SK-N-SH treated with all-trans-retinoic acid at 6 μM for 48 hours (cell line): ENCODE measurements at regions not wholly inside any gene's neighbourhood (a gene's known extent, or its start where the extent isn't known, plus 50 kb on each side); places are given as distances from the start of the nearest gene placed in this dataset.

ENCODE experiments used
- ATAC-seq: fragments of 200-7000 bp; cut with Tn5 transposase; 3 replicates; pipeline ENCODE4 v1.9.1; 2020; ENCODE audit warnings: mild to moderate bottlenecking, moderate library complexity
- BACH2 ChIP-seq: fragments of 250-450 bp; sonication (Bioruptor Pico); IDR thresholded peaks from 2 replicates; pipeline ENCODE4 v1.9.0; 2021; ENCODE audit warnings: mild to moderate bottlenecking, borderline replicate concordance
- CREB5 ChIP-seq: fragments of 250-450 bp; sonication (Bioruptor Pico); IDR thresholded peaks from 2 replicates; pipeline ENCODE4 v1.5.1; 2020; ENCODE audit warnings: low read depth, mild to moderate bottlenecking, moderate library complexity
- CSDC2 ChIP-seq: fragments of 250-450 bp; sonication (Bioruptor Pico); IDR thresholded peaks from 2 replicates; pipeline ENCODE4 v1.5.0; 2020; ENCODE audit warnings: mild to moderate bottlenecking, moderate library complexity
- ESRRG ChIP-seq: fragments of 250-450 bp; sonication (Bioruptor Pico); IDR thresholded peaks from 2 replicates; pipeline ENCODE4 v1.6.1; 2021; ENCODE audit warnings: mild to moderate bottlenecking
- GLIS3 ChIP-seq: fragments of 250-450 bp; sonication (Bioruptor Pico); IDR thresholded peaks from 2 replicates; pipeline ENCODE4 v1.5.0; 2020; ENCODE audit warnings: mild to moderate bottlenecking, moderate library complexity
- ISL1 ChIP-seq: fragments of 250-450 bp; sonication (Bioruptor Pico); IDR thresholded peaks from 2 replicates; pipeline ENCODE4 v2.1.2; 2022; ENCODE audit warnings: mild to moderate bottlenecking, moderate library complexity
- OSR1 ChIP-seq: fragments of 250-450 bp; sonication (Bioruptor Pico); IDR thresholded peaks from 2 replicates; pipeline ENCODE4 v1.8.0; 2022; ENCODE audit warnings: moderate library complexity, mild to moderate bottlenecking, inconsistent platforms
- PATZ1 ChIP-seq: fragments of 250-450 bp; sonication (Bioruptor Pico); IDR thresholded peaks from 2 replicates; pipeline ENCODE4 v1.8.0; 2020; ENCODE audit warnings: mild to moderate bottlenecking, moderate library complexity, borderline replicate concordance
- PPARA ChIP-seq: fragments of 250-450 bp; sonication (Bioruptor Pico); IDR thresholded peaks from 2 replicates; pipeline ENCODE4 v1.5.0; 2020; ENCODE audit warnings: mild to moderate bottlenecking, borderline replicate concordance
- RARB ChIP-seq: fragments of 250-450 bp; sonication (Bioruptor Pico); IDR thresholded peaks from 2 replicates; pipeline ENCODE4 v1.8.0; 2021; ENCODE audit warnings: mild to moderate bottlenecking, moderate library complexity
- SNAI2 ChIP-seq: fragments of 250-450 bp; sonication (Bioruptor Pico); IDR thresholded peaks from 2 replicates; pipeline ENCODE4 v1.5.0; 2020; ENCODE audit warnings: mild to moderate bottlenecking, moderate library complexity
- TCF4 ChIP-seq: fragments of 250-450 bp; sonication (Bioruptor Pico); IDR thresholded peaks from 2 replicates; pipeline ENCODE4 v1.8.0; 2021; ENCODE audit warnings: mild to moderate bottlenecking, moderate library complexity, borderline replicate concordance
- TOX ChIP-seq: fragments of 250-450 bp; sonication (Bioruptor Pico); IDR thresholded peaks from 2 replicates; pipeline ENCODE4 v1.8.0; 2021; ENCODE audit warnings: mild to moderate bottlenecking, moderate library complexity, borderline replicate concordance
- TSHZ2 ChIP-seq: fragments of 250-450 bp; sonication (Bioruptor Pico); IDR thresholded peaks from 2 replicates; pipeline ENCODE4 v1.5.0; 2020; ENCODE audit warnings: mild to moderate bottlenecking, moderate library complexity
- ZFP3 ChIP-seq: fragments of 250-450 bp; sonication (Bioruptor Pico); IDR thresholded peaks from 2 replicates; pipeline ENCODE4 v1.5.0; 2020; ENCODE audit warnings: mild to moderate bottlenecking, moderate library complexity
- ZFP30 ChIP-seq: fragments of 450-650 bp; formaldehyde crosslinking; IDR thresholded peaks from 2 replicates; pipeline ENCODE4 v1.5.0; 2022; ENCODE audit warnings: mild to moderate bottlenecking, moderate library complexity
- ZNF565 ChIP-seq: fragments of 450-650 bp; formaldehyde crosslinking; conservative IDR thresholded peaks from 2 replicates; pipeline ENCODE4 v1.5.0; 2020; ENCODE audit warnings: low read depth, mild to moderate bottlenecking, moderate library complexity
- ZNF70 ChIP-seq: fragments of 450-650 bp; formaldehyde crosslinking; IDR thresholded peaks from 2 replicates; pipeline ENCODE4 v1.5.0; 2020; ENCODE audit warnings: mild to moderate bottlenecking, moderate library complexity
- ZNF8 ChIP-seq: fragments of 450-650 bp; formaldehyde crosslinking; IDR thresholded peaks from 2 replicates; pipeline ENCODE4 v1.5.0; 2020; ENCODE audit warnings: mild to moderate bottlenecking, moderate library complexity

- no peak for TF ChIP-seq TSHZ2 (CRISPR knock-in tag)
- no peak for TF ChIP-seq ESRRG
- no peak for TF ChIP-seq BACH2
- no peak for TF ChIP-seq TCF4 (CRISPR knock-in tag)
These were observed 288.1 kb upstream of the CELF4 start (continued) for GRCh38 chr18:37853706-37854105.

GRCh38 chr18:37852464-37852863 lies 286.9 kb upstream of the CELF4 start:
- TF ChIP-seq PPARA (CRISPR knock-in tag) (no peak), TCF4 (CRISPR knock-in tag) (no peak), BACH2 (no peak), PATZ1 (no peak), ZNF565 (CRISPR knock-in tag) (no peak), GLIS3 (CRISPR knock-in tag) (no peak)
- ATAC-seq: no peak

GRCh38 chr18:37847544-37847943 lies 281.9 kb upstream of the CELF4 start:
- ATAC-seq: no peak
- TF ChIP-seq CREB5 (CRISPR knock-in tag) (no peak), ZNF8 (CRISPR knock-in tag) (no peak), OSR1 (CRISPR knock-in tag) (no peak), CSDC2 (CRISPR knock-in tag) (no peak), TOX (CRISPR knock-in tag) (no peak), ZFP3 (CRISPR knock-in tag) (no peak), TSHZ2 (CRISPR knock-in tag) (no peak), ZNF565 (CRISPR knock-in tag) (no peak), ZNF70 (CRISPR knock-in tag) (no peak), ZFP30 (no peak), PATZ1 (no peak), SNAI2 (CRISPR knock-in tag) (no peak), TCF4 (CRISPR knock-in tag) (no peak), GLIS3 (CRISPR knock-in tag) (no peak), RARB (CRISPR knock-in tag) (no peak), PPARA (CRISPR knock-in tag) (no peak), ISL1 (CRISPR knock-in tag) (no peak)
- TF ChIP-seq, all 23 proteins: peak for 0
